ENCODE measurements at regions not wholly inside any gene's neighbourhood (a gene's known extent, or its start where the extent isn't known, plus 50 kb on each side); places are given as distances from the start of the nearest gene placed in this dataset.

GRCh38 chr4:96729641-96730040 lies 889.7 kb downstream of the PDHA2 start:
- TF ChIP-seq POLR2AphosphoS5 (IDR thresholded peaks at IDR 0.05; ENCODE audit: low read depth, low read length) (no peak), REST (IDR thresholded peaks at IDR 0.05; ENCODE audit: insufficient read depth in 1 of 2, low read depth in 2 of 2, low read length in 1 of 2) (no peak), CTCF (IDR thresholded peaks at IDR 0.05) (no peak), TCF7L2 (IDR thresholded peaks at IDR 0.05; ENCODE audit: low read depth, low read length) (no peak)

Measured in Panc1 (cell line).